ENCODE measurements at regions not wholly inside any gene's neighbourhood (a gene's known extent, or its start where the extent isn't known, plus 50 kb on each side); places are given as distances from the start of the nearest gene placed in this dataset.

GRCh38 chr13:103878891-103879605, 812.8 kb upstream of the SLC10A2 start:
- H3K4me3 ChIP-seq (ENCODE audit: low read depth, low read length): no peak overlapping the region

- H3K4me3 ChIP-seq (ENCODE audit: low read depth, low read length): no peak overlapping the region
These were observed 810.4 kb upstream of the SLC10A2 start for GRCh38 chr13:103876571-103876970.

- no peak overlapping the region for H3K4me3 ChIP-seq (ENCODE audit: low read depth, low read length)
These were observed 807.5 kb upstream of the SLC10A2 start for GRCh38 chr13:103873725-103874124.

- no peak overlapping the region for H3K4me3 ChIP-seq (ENCODE audit: low read depth, low read length)
These were observed 799.8 kb upstream of the SLC10A2 start for GRCh38 chr13:103866048-103866447.

GRCh38 chr13:103862525-103862924, 796.3 kb upstream of the SLC10A2 start:
- no peak overlapping the region for H3K4me3 ChIP-seq (ENCODE audit: low read depth, low read length)

GRCh38 chr13:103859952-103860351, 793.7 kb upstream of the SLC10A2 start:
- H3K4me3 ChIP-seq (ENCODE audit: low read depth, low read length): no peak overlapping the region

- H3K4me3 ChIP-seq (ENCODE audit: low read depth, low read length): no peak overlapping the region
These were observed 785.8 kb upstream of the SLC10A2 start for GRCh38 chr13:103852036-103852435.

- H3K4me3 ChIP-seq (ENCODE audit: low read depth, low read length): no peak overlapping the region
These were observed 778.3 kb upstream of the SLC10A2 start for GRCh38 chr13:103844471-103844870.

GRCh38 chr13:103839460-103839859, 773.2 kb upstream of the SLC10A2 start:
- H3K4me3 ChIP-seq (ENCODE audit: low read depth, low read length): no peak overlapping the region

- no peak overlapping the region for H3K4me3 ChIP-seq (ENCODE audit: low read depth, low read length)
These were observed 768.8 kb upstream of the SLC10A2 start for GRCh38 chr13:103835052-103835451.

GRCh38 chr13:103833294-103833852, 767.2 kb upstream of the SLC10A2 start:
- no peak overlapping the region for H3K4me3 ChIP-seq (ENCODE audit: low read depth, low read length)

GRCh38 chr13:103815619-103816018, 749.4 kb upstream of the SLC10A2 start:
- no peak overlapping the region for H3K4me3 ChIP-seq (ENCODE audit: low read depth, low read length)

GRCh38 chr13:103812971-103813370, 746.8 kb upstream of the SLC10A2 start:
- H3K4me3 ChIP-seq (ENCODE audit: low read depth, low read length): no peak overlapping the region

- no peak overlapping the region for H3K4me3 ChIP-seq (ENCODE audit: low read depth, low read length)
These were observed 746.3 kb upstream of the SLC10A2 start for GRCh38 chr13:103812558-103812957.

GRCh38 chr13:103810026-103810425, 743.8 kb upstream of the SLC10A2 start:
- no peak overlapping the region for H3K4me3 ChIP-seq (ENCODE audit: low read depth, low read length)

GRCh38 chr13:103805771-103806170, 739.6 kb upstream of the SLC10A2 start:
- no peak overlapping the region for H3K4me3 ChIP-seq (ENCODE audit: low read depth, low read length)

GRCh38 chr13:103803349-103803748, 737.1 kb upstream of the SLC10A2 start:
- no peak overlapping the region for H3K4me3 ChIP-seq (ENCODE audit: low read depth, low read length)

- no peak overlapping the region for H3K4me3 ChIP-seq (ENCODE audit: low read depth, low read length)
These were observed 732.8 kb upstream of the SLC10A2 start for GRCh38 chr13:103799028-103799427.

- no peak overlapping the region for H3K4me3 ChIP-seq (ENCODE audit: low read depth, low read length)
These were observed 729.8 kb upstream of the SLC10A2 start for GRCh38 chr13:103795892-103796478.

- no peak overlapping the region for H3K4me3 ChIP-seq (ENCODE audit: low read depth, low read length)
These were observed 728.3 kb upstream of the SLC10A2 start for GRCh38 chr13:103794526-103794925.

- no peak overlapping the region for H3K4me3 ChIP-seq (ENCODE audit: low read depth, low read length)
These were observed 721.9 kb upstream of the SLC10A2 start for GRCh38 chr13:103788061-103788652.

GRCh38 chr13:103772576-103772975, 706.4 kb upstream of the SLC10A2 start:
- H3K4me3 ChIP-seq (ENCODE audit: low read depth, low read length): no peak overlapping the region

Measured in iPS-11a (cell line).